NCI-H748 (cell line): ENCODE measurements at regions not wholly inside any gene's neighbourhood (a gene's known extent, or its start where the extent isn't known, plus 50 kb on each side); places are given as distances from the start of the nearest gene placed in this dataset.
A peak's percentile ranks its signal among the peaks of the same experiment; 100 is the strongest.

ENCODE experiments used
- DNase-seq: peaks from one replicate; lab custom pipeline; 2025; ENCODE audit not compliant: unreplicated experiment; lab: John Stamatoyannopoulos, UW

DNA sequence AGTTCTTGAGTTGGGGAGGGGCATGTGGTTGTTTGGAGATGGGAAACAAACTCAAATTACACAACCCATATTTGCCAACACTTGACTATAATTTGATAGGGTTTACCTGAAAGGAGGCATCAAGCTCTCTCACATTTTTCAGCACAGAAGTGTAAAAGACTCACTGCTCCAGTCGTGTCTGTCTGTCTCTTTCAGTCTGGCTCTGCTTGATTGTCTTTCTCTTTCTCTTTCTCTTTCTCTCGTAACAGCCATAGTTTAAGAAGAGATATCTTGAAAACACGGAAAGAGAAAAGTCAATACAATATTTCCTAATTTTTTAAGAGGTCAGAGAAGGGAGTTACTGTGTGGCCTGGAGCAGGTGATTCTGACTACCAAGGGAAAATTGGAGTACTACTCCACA is 413.6 kb upstream of the CXorf51A start:
- DNase-seq, result no peak

DNA sequence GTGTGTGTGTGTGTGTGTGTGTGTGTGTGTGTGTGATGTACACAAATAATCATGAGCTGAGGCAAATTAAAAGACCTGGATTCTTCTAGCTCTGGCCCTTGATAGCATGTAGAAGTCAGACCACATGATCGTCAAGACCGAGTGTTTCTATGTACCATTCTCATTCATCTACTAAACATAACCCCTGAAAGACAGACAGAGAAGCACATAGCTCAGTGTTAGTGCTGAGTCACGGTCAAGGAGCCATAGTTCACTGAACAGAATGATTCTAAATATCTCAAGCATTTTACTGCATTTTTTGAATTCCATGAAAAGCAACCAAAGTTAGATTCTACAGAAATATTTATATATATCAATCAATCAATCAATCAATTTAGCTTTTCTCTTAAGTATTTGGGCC is 412.3 kb upstream of the CXorf51A start:
- no peak for DNase-seq

DNA sequence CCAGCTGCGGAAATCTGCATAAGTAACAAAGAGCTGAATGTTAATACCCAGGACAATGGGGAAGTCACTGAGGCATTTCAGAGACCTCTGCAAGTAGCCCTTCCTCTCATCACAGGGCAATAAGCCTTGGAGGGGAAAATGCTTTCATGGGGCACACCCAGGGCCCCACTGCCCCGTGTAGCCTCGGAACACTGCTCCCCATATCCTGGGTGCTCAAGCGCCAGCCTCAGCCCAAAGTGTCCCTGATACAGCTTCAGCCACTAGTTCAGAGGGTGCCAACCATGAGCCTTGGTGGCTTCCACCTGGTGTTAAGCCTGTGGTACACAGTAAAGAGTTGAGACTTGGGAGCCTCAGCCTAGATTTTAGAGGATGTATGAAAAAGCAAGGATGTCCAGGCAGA is 402.8 kb upstream of the CXorf51A start:
- no peak for DNase-seq

DNA sequence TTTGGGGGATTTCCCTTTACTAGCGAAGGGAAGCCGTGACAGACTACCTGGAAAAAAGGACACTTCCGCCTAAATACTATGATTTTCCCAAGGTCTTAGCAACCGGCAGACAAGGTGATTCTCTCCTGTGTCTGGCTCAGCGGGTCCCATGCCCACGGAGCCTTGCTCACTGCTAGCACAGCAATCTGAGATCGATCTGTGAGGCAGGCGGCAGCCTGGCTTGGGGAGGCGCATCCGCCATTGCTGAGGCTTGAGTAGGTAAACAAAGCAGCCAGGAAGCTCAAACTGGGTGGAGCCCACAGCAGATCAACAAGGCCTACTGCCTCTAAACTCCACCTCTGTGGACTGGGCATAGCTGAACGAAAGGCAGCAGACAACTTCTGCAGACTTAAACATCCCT is 385.9 kb upstream of the CXorf51A start:
- DNase-seq, result peak; percentile 3

DNA sequence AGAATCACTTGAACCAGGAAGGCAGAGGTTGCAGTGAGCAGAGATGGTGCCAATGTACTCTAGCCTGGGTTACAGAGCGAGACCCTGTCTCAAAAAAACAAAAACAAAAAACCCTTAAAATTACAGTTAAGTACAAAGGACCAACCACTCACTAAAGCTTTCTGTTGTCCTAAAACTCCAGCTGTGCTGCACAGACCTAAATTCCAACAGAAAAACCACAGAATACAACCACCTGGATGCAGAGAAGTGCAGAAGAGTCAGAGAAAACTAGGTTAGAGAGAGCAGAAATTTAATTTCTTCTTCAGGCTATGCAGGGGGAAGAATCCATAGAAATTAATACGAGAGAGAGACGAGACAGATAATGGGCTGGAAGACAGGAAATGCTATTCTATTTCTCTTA is 376.8 kb upstream of the CXorf51A start:
- no peak for DNase-seq

DNA sequence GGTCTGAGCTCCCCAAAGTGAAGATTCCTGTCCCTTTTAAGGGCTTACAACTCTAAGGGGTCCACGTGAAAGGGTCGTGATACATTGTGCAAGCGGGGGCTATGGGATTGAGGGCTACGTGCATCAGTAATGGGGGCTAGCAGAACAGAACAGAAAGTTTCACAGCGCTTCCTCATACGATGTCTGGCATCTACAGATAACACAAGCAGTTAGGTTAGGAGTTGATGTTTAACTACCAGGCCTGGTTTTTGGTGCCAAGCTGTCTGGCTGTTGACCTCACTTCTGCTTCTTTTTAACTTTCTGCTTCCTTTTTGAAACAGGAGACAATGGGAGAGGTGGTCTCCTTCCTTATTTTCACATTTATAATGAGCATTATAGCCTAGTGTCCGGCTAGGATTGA is 368.6 kb upstream of the CXorf51A start:
- DNase-seq, result no peak

DNA sequence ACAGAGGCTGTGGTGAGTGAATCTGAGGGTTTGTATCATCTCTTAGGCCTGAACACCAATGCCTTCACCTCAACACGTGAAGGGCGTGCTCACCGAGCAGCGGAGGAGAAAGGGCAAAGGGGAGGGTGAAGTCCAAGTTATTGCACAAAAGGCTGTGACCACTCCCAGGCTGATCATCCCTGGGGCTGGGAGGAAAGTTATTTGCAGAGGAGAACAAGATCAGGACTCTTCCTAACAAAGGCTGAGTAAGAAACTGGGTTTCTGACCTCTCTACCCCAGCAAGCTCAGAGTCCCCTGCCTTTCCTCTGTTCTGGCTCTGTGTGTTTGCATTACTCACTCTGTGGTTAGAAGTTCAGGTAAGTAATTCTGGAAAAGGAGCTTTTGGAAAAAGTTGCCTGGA is 366.3 kb upstream of the CXorf51A start:
- DNase-seq, result no peak

DNA sequence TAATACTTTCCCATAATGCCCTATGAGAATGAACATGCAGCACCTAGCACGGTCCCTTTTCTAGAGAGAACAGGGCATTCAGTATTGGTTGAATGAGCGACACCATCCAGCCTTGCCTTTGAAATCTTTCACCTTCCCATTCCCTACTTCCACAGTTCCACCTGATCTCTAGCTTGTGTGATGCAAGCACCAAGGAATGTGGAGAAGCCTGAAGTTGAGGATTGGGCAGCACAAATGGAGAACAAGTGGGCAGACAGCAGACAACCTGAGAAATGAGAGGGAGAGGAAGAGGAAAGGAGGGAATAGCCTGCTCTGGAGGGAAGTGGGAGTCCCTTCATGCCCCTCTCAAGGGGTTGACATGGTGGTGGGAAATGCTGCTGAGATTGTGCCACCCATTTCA is 365.1 kb upstream of the CXorf51A start:
- DNase-seq, result no peak

DNA sequence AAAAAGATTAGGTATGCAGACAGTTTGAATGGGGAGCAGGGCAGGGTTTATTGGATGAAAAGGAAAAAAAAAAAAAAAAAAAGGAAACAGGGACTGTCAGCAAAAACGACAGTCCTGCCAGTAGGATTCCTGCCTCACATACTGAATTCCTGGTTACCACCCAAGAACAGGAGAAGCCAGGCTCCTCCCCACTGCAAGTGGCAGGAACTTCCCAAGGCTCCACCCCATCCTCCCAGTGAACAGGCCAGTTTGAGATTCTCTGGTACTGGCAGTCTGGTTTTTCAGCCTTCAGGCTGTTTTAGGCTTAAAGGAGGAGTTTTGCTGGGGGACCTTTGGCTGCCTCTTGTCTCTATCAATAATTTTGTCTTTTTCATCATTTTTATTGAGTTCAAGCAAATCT is 360.0 kb upstream of the CXorf51A start:
- no peak for DNase-seq

DNA sequence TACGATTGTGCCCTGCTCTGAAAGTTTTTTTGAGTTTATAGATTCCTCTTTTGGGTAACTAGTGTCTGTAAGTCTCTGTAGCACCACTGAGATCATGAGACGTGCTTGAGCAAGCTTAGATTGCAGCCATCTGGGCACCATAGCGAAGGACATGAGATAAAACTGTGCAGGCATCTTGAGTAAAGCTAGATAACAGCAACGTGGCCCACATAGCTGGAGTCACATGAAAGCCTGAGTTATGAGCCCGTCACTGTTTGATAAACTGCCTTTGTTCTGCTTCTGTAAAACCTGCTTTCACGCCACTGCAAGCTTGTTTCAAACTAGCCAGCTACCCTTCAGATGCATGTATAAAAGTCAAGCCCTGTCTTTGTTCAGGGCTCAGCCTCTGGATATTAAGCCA is 359.1 kb upstream of the CXorf51A start:
- no peak for DNase-seq

DNA sequence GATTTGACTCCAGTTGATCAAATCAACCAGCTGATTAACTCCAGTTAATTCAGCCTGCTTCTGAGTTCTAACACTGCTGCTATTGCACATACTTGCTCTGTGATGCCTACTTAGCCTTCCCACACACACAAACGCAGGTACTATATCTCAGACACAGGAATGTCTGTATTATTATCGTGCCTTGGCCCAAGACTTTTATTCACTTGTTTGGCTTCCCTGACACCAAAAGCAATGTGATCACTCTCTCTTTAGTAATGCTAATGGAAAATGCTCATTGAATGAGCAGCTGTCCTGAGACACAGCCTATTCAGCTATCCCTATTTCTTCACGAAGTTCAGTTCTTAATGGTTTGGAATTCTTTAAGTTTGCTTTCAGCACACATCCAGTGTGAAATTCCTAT is 356.4 kb upstream of the CXorf51A start:
- no peak for DNase-seq
